K562 (cell line): ENCODE measurements at regions not wholly inside any gene's neighbourhood (a gene's known extent, or its start where the extent isn't known, plus 50 kb on each side); places are given as distances from the start of the nearest gene placed in this dataset.

ENCODE experiments used
- ATAC-seq: fragments of 200-7000 bp; cut with Tn5 transposase; 3 replicates; pipeline ENCODE4 v1.9.1; 2020; ENCODE audit warnings: moderate library complexity
- BruUV-seq: library from RNA; stranded (reverse); fragments of 400-500 nt; replicated peaks from 2 replicates; lab custom pipeline; 2021; lab: Mats Ljungman, UMichigan
- CTCF ChIA-PET: fragments of 300-600 bp; formaldehyde crosslinking; extraction: SDS; loops from one replicate; lab custom pipeline; 2021; ENCODE audit warnings: low intra/inter-chr PET ratio; lab: Yijun Ruan, JAX
- POLR2A ChIA-PET: fragments of 300-600, 350-650 bp; sonication (Branson Sonifier 250); formaldehyde crosslinking; extraction: SDS; loops from one replicate; lab custom pipeline; 2021; ENCODE audit warnings: antibody characterized with exemption, inconsistent platforms; lab: Yijun Ruan, JAX
- DNase-seq, 4 experiments: peaks; one replicate each; pipeline versions ENCODE4 v3.0.0 to v3.0.0-alpha.2; 2011 to 2018; ENCODE audit warnings: low spot score in 3 of 4, mixed read lengths in 3 of 4; ENCODE audit errors: extremely low read depth in 1 of 4
- FAIRE-seq: peaks from 2 replicates; lab custom pipeline; 2011; peaks lifted over from hg19 to GRCh38; lab: Jason Lieb, UNC
- H2AFZ ChIP-seq: 2 replicates; pipeline ENCODE4 v1.6.0; 2011; ENCODE audit warnings: low read depth, low read length, control low read depth, inconsistent platforms
- H3K27ac ChIP-seq: fragments of 200-600 bp; 3 replicates; pipeline ENCODE4 v1.8.0; 2011; ENCODE audit warnings: low read depth, mild to moderate bottlenecking, control low read depth, inconsistent platforms, low read length, moderate library complexity, mixed read lengths; ENCODE audit errors: extremely low read depth
- H3K27me3 ChIP-seq, 2 experiments: fragments of 300-600 bp in 1 of 2; 2 replicates in 1 of 2; 3 replicates in 1 of 2; pipeline versions ENCODE4 v1.6.0 to v1.8.0; 2011; ENCODE audit warnings: inconsistent platforms in 2 of 2, low read length in 2 of 2, mild to moderate bottlenecking in 1 of 2, mixed read lengths in 1 of 2, moderate library complexity in 1 of 2; ENCODE audit not compliant: control insufficient read depth in 2 of 2, insufficient read depth in 2 of 2
- H3K36me3 ChIP-seq: fragments of 300-600 bp; 3 replicates; pipeline ENCODE4 v1.8.0; 2011; ENCODE audit warnings: mild to moderate bottlenecking, low read length, inconsistent platforms; ENCODE audit not compliant: control insufficient read depth, insufficient read depth
- H3K4me1 ChIP-seq, 2 experiments: fragments of 200-600 bp in 1 of 2; replicated peaks in 1 of 2; 2 replicates in 1 of 2; 3 replicates in 1 of 2; pipeline versions ENCODE4 v1.5.1 to v1.8.0; 2011; ENCODE audit warnings: inconsistent platforms in 2 of 2, low read length in 2 of 2, mild to moderate bottlenecking in 1 of 2, mixed read lengths in 1 of 2, moderate library complexity in 1 of 2; ENCODE audit not compliant: control insufficient read depth in 2 of 2, insufficient read depth in 2 of 2
- H3K4me2 ChIP-seq: 2 replicates; pipeline ENCODE4 v1.6.1; 2011; ENCODE audit warnings: low read length, control low read depth, inconsistent platforms, mixed read lengths; ENCODE audit not compliant: insufficient read depth
- H3K4me3 ChIP-seq: fragments of 200-600 bp; sonication (generic), shearing (Covaris generic); 2 replicates; pipeline ENCODE4 v1.5.1; 2016; ENCODE audit warnings: control low read depth, inconsistent platforms
- H3K79me2 ChIP-seq: fragments of 200-600 bp; 3 replicates; pipeline ENCODE4 v1.8.0; 2011; ENCODE audit warnings: low read length, inconsistent platforms; ENCODE audit not compliant: control insufficient read depth, insufficient read depth
- H3K9ac ChIP-seq, 2 experiments: 2 replicates each; pipeline versions ENCODE4 v1.6.0 to v1.6.1; 2011; ENCODE audit warnings: low read depth in 2 of 2, low read length in 2 of 2, control low read depth in 1 of 2, inconsistent platforms in 1 of 2, mild to moderate bottlenecking in 1 of 2, mixed read lengths in 1 of 2; ENCODE audit not compliant: insufficient read depth in 1 of 2
- H3K9me1 ChIP-seq: one replicate; pipeline ENCODE4 v1.6.0; 2011; ENCODE audit warnings: inconsistent platforms, mild to moderate bottlenecking, low read length, moderate library complexity; ENCODE audit not compliant: control insufficient read depth, insufficient read depth
- H3K9me3 ChIP-seq: replicated peaks from 2 replicates; pipeline ENCODE4 v1.5.1; 2011; ENCODE audit warnings: low read depth, low read length, inconsistent platforms; ENCODE audit not compliant: control insufficient read depth, insufficient read depth
- H4K20me1 ChIP-seq: replicated peaks from 2 replicates; pipeline ENCODE4 v1.6.1; 2011; ENCODE audit warnings: low read length, inconsistent platforms, mixed read lengths; ENCODE audit not compliant: control insufficient read depth, insufficient read depth
- CTCF ChIP-seq, 3 experiments: IDR thresholded peaks in 2 of 3; conservative IDR thresholded peaks in 1 of 3; 2 replicates each; pipeline ENCODE4 v1.5.1; 2011 to 2012; ENCODE audit warnings: low read length in 3 of 3, mild to moderate bottlenecking in 3 of 3, control low read depth in 2 of 3, improper control_type of control experiment in 1 of 3, inconsistent platforms in 1 of 3, low read depth in 1 of 3, mixed read lengths in 1 of 3, moderate library complexity in 1 of 3; ENCODE audit not compliant: insufficient read depth in 2 of 3
- MCM3 ChIP-seq: fragments of 450-650 bp; IDR thresholded peaks from 2 replicates; pipeline ENCODE4 v1.6.1; 2016
- RAD21 ChIP-seq, 2 experiments: fragments of 250-450 bp in 1 of 2; fragments of 450-650 bp in 1 of 2; sonication (Bioruptor Pico) in 1 of 2; formaldehyde crosslinking in 1 of 2; IDR thresholded peaks in 1 of 2; conservative IDR thresholded peaks in 1 of 2; 2 replicates each; pipeline versions ENCODE4 v1.4.0 to v1.8.0; 2020 to 2022; ENCODE audit warnings: mild to moderate bottlenecking in 2 of 2, moderate library complexity in 1 of 2
- RNF2 ChIP-seq: sonication (generic); IDR thresholded peaks from 2 replicates; pipeline ENCODE4 v1.6.1; 2016
- TAF1 ChIP-seq: IDR thresholded peaks from 2 replicates; pipeline ENCODE4 v1.6.1; 2011; ENCODE audit warnings: mild to moderate bottlenecking, low read length, moderate library complexity; ENCODE audit not compliant: insufficient read depth, control insufficient read depth, severe bottlenecking; ENCODE audit errors: extremely low read depth
- ZNF696 ChIP-seq: fragments of 250-450 bp; sonication (Bioruptor Pico); conservative IDR thresholded peaks from 2 replicates; pipeline ENCODE4 v1.4.0; 2020; ENCODE audit warnings: mild to moderate bottlenecking, moderate library complexity
- WGBS: fragments of 100-300 bp; shearing (Covaris generic); methylation state at CpG from one replicate; pipeline ENCODE4 v1.1.6; 2016; ENCODE audit warnings: low coverage, mixed read lengths; ENCODE audit not compliant: insufficient coverage; ENCODE audit errors: missing lambda C conversion rate; 5-methylcytosine and 5-hydroxymethylcytosine counted together
- in situ Hi-C: fragments of 300-500 bp; cut with MboI; formaldehyde crosslinking; loops from 4 replicates; pipeline ENCODE4 v1.15.0; 2018; ENCODE audit warnings: inconsistent platforms, mixed read lengths
- intact Hi-C: fragments of 100-400 bp; cut with micrococcal nuclease; formaldehyde crosslinking; loops from 2 replicates; pipeline ENCODE4 v1.14.2; 2022
- TF ChIP-seq, protein P1 (sequence below), 2 experiments: fragments of 450-650 bp; formaldehyde crosslinking in 1 of 2; IDR thresholded peaks; 2 replicates each; pipeline versions ENCODE4 v1.4.0 to v1.6.1; 2014 to 2020; ENCODE audit warnings: mild to moderate bottlenecking in 2 of 2, borderline replicate concordance in 1 of 2, low read depth in 1 of 2
- TF ChIP-seq, protein P2 (sequence below): fragments of 450-650 bp; formaldehyde crosslinking; IDR thresholded peaks from 2 replicates; pipeline ENCODE4 v1.4.0; 2020; ENCODE audit warnings: mild to moderate bottlenecking, moderate library complexity

- TF ChIP-seq ZNF696, result no peak
- TF ChIP-seq RNF2, result no peak
- TF ChIP-seq TAF1, result no peak
Measured at GRCh38 chr4:110347805-110348204, 128.2 kb upstream of the ENPEP start (continued).

GRCh38 chr4:110344165-110344564, 131.8 kb upstream of the ENPEP start:
- 0% methylated on average over 1 of the region's 1 CpG for WGBS

More at GRCh38 chr4:110344165-110344564, 131.8 kb upstream of the ENPEP start:
- Histone ChIP-seq H3K9me1 (no peaks in the 10 kb centered on the region), H3K4me1 (no peaks in the 10 kb centered on the region), H3K4me3 (no peak overlapping the region), H3K9me3 (no peaks in the 10 kb centered on the region), H2AFZ (no peak overlapping the region), H3K27me3 (no peaks in the 10 kb centered on the region), H3K4me2 (no peak overlapping the region), H4K20me1 (no peaks in the 10 kb centered on the region), H3K36me3 (no peaks in the 10 kb centered on the region), H3K27ac (no peak overlapping the region), H3K9ac (no peak overlapping the region), H3K79me2 (no peaks in the 10 kb centered on the region)
- CTCF ChIA-PET, result interaction anchor here (1.2 to 1.7 kb wide), 4 partner anchors 165 to 173 kb away, joined by 5 to 9 read pairs (median 7); no protein-coding TSS in a partner anchor
- in situ Hi-C loops, result no loop called here
- ATAC-seq (peak; percentile 73), DNase-seq (peak in 2 of 4 experiments; percentile 6 to 15), FAIRE-seq (peak; percentile 58)
- intact Hi-C loops, result loop anchor here (2.0 to 10.0 kb wide), 2 partner anchors 167 to 339 kb away; no protein-coding TSS in a partner anchor
- POLR2A ChIA-PET, result interaction anchor here (0.7 to 1.0 kb wide), 3 partner anchors 10 to 165 kb away, joined by 3 read pairs; no protein-coding TSS in a partner anchor
- BruUV-seq, result no TSS peak
- TF ChIP-seq CTCF (IDR thresholded peaks at IDR 0.05 in 2 of 3, conservative IDR thresholded peaks at IDR 0.05 in 1 of 3; ENCODE audit: insufficient read depth in 2 of 3, low read depth in 1 of 3, low read length in 3 of 3) (peak; percentile 20 to 50 (median 25); a peak in 2 of 6 replicates), RAD21 (CRISPR knock-in tag; conservative IDR thresholded peaks at IDR 0.05 in 1 of 2, IDR thresholded peaks at IDR 0.05 in 1 of 2) (peak; percentile 51 to 53), MCM3 (no peak)
- TF ChIP-seq, protein P1, sequence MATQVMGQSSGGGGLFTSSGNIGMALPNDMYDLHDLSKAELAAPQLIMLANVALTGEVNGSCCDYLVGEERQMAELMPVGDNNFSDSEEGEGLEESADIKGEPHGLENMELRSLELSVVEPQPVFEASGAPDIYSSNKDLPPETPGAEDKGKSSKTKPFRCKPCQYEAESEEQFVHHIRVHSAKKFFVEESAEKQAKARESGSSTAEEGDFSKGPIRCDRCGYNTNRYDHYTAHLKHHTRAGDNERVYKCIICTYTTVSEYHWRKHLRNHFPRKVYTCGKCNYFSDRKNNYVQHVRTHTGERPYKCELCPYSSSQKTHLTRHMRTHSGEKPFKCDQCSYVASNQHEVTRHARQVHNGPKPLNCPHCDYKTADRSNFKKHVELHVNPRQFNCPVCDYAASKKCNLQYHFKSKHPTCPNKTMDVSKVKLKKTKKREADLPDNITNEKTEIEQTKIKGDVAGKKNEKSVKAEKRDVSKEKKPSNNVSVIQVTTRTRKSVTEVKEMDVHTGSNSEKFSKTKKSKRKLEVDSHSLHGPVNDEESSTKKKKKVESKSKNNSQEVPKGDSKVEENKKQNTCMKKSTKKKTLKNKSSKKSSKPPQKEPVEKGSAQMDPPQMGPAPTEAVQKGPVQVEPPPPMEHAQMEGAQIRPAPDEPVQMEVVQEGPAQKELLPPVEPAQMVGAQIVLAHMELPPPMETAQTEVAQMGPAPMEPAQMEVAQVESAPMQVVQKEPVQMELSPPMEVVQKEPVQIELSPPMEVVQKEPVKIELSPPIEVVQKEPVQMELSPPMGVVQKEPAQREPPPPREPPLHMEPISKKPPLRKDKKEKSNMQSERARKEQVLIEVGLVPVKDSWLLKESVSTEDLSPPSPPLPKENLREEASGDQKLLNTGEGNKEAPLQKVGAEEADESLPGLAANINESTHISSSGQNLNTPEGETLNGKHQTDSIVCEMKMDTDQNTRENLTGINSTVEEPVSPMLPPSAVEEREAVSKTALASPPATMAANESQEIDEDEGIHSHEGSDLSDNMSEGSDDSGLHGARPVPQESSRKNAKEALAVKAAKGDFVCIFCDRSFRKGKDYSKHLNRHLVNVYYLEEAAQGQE (IDR thresholded peaks at IDR 0.05; ENCODE audit: borderline replicate concordance), result peak; percentile 22; the same call in 1 of the 2 replicates
- TF ChIP-seq, protein P1 (CRISPR knock-in tag; IDR thresholded peaks at IDR 0.05; ENCODE audit: low read depth), result no peak
- TF ChIP-seq, protein P2, sequence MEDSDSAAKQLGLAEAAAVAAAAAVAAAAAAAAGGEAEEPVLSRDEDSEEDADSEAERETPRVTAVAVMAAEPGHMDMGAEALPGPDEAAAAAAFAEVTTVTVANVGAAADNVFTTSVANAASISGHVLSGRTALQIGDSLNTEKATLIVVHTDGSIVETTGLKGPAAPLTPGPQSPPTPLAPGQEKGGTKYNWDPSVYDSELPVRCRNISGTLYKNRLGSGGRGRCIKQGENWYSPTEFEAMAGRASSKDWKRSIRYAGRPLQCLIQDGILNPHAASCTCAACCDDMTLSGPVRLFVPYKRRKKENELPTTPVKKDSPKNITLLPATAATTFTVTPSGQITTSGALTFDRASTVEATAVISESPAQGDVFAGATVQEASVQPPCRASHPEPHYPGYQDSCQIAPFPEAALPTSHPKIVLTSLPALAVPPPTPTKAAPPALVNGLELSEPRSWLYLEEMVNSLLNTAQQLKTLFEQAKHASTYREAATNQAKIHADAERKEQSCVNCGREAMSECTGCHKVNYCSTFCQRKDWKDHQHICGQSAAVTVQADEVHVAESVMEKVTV (CRISPR knock-in tag), result peak; percentile 25; the same call in 1 of the 2 replicates
